ENCODE measurements at regions not wholly inside any gene's neighbourhood (a gene's known extent, or its start where the extent isn't known, plus 50 kb on each side); places are given as distances from the start of the nearest gene placed in this dataset.

DNA sequence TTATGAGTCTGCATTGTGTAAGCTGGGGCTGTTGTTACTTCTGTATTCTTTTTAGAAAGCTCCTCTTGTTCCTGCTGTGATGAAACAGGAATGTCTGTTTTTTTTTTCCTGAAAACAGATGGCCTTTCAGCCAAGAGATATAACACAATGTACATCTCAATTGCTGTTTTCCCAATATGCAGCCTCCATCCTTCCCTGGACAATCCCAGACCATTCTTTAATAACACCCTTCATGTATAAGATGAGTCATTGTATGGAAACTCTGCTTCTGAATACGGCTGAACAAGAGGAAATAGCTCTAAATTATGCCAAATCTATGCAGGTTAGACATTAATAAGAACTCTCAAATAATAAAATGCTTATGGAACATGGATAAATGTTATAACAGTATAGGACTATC is 60.2 kb upstream of the LRRC4C start:
- no peak overlapping the region for H3K9ac ChIP-seq (ENCODE audit: low read length)
- TF ChIP-seq EZH2phosphoT487 (IDR thresholded peaks at IDR 0.05; ENCODE audit: low read depth) (no peak), CTCF (IDR thresholded peaks at IDR 0.05; ENCODE audit: low read depth, low read length) (no peak)
- H3K79me2 ChIP-seq (ENCODE audit: low read length) = no peaks in the 10 kb centered on the region
- H3K27me3 ChIP-seq (ENCODE audit: low read depth, low read length) = no peaks in the 10 kb centered on the region
- no peak overlapping the region for H2AFZ ChIP-seq (ENCODE audit: low read depth, low read length)
- no peaks in the 10 kb centered on the region for H3K36me3 ChIP-seq (replicated peaks; ENCODE audit: low read depth, low read length)
- H4K20me1 ChIP-seq (ENCODE audit: insufficient read depth, low read length) = no peaks in the 10 kb centered on the region
- H3K4me3 ChIP-seq (ENCODE audit: low read length) = no peak overlapping the region
- no peaks in the 10 kb centered on the region for H3K9me3 ChIP-seq (ENCODE audit: insufficient read depth, low read length)
- H3K4me2 ChIP-seq (ENCODE audit: low read length) = no peak overlapping the region
- no peaks in the 10 kb centered on the region for H3K4me1 ChIP-seq (ENCODE audit: low read length)
- no peak overlapping the region for H3K27ac ChIP-seq (ENCODE audit: low read length)

GRCh38 chr11:41522391-41522790 is 62.9 kb upstream of the LRRC4C start:
- H3K79me2 ChIP-seq (ENCODE audit: low read length) = no peaks in the 10 kb centered on the region
- no peak overlapping the region for H2AFZ ChIP-seq (ENCODE audit: low read depth, low read length)
- no peak overlapping the region for H3K4me3 ChIP-seq (ENCODE audit: low read length)
- no peaks in the 10 kb centered on the region for H3K9me3 ChIP-seq (ENCODE audit: insufficient read depth, low read length)
- H3K27ac ChIP-seq (ENCODE audit: low read length) = no peak overlapping the region
- no peaks in the 10 kb centered on the region for H4K20me1 ChIP-seq (ENCODE audit: insufficient read depth, low read length)
- TF ChIP-seq CTCF (IDR thresholded peaks at IDR 0.05; ENCODE audit: low read depth, low read length) (no peak), EZH2phosphoT487 (IDR thresholded peaks at IDR 0.05; ENCODE audit: low read depth) (no peak)
- no peak overlapping the region for H3K9ac ChIP-seq (ENCODE audit: low read length)
- no peaks in the 10 kb centered on the region for H3K36me3 ChIP-seq (replicated peaks; ENCODE audit: low read depth, low read length)
- no peaks in the 10 kb centered on the region for H3K27me3 ChIP-seq (ENCODE audit: low read depth, low read length)
- no peaks in the 10 kb centered on the region for H3K4me1 ChIP-seq (ENCODE audit: low read length)
- no peak overlapping the region for H3K4me2 ChIP-seq (ENCODE audit: low read length)

DNA sequence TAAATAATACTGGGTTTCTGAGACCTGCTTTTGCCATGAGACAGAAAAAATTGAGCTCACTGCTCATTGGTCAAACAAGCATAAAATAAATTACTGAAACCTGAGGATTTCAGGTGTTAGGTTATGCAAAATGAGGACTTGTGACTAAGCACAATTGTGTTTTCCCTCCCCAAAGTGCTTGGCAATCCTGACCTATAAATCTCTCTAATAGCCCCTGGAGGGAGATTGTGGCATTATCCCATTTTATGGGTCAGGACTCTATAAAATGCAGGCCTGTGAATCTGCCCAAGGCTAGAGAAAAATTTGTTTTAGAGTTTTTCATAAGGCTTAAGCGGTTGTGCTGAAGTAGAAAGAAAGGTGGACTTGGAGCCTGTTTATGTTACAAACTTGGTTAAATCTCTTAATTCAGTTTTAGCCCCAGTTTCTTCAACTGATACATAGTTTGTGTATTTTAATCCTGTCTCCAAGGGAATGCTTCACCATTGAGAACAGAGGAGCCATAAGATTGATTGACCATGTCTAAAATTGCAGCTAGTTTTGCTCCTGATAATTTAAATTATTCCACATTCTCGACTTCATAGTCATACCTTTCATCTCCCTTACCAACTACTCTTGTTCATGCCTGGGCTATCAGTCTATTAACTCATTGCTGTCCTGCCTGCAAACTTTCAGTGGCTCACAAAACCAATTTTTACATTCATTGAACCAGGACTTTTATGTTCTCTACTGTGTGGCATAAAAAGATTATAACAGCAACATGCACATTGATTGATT is 63.6 kb upstream of the LRRC4C start:
- Histone ChIP-seq H3K36me3 (replicated peaks; ENCODE audit: low read depth, low read length) (no peaks in the 10 kb centered on the region), H2AFZ (ENCODE audit: low read depth, low read length) (no peak overlapping the region), H3K27me3 (ENCODE audit: low read depth, low read length) (no peaks in the 10 kb centered on the region), H3K4me2 (ENCODE audit: low read length) (no peak overlapping the region), H3K9me3 (ENCODE audit: insufficient read depth, low read length) (no peaks in the 10 kb centered on the region), H3K27ac (ENCODE audit: low read length) (no peak overlapping the region), H3K9ac (ENCODE audit: low read length) (no peak overlapping the region), H3K4me1 (ENCODE audit: low read length) (no peaks in the 10 kb centered on the region), H3K4me3 (ENCODE audit: low read length) (no peak overlapping the region), H4K20me1 (ENCODE audit: insufficient read depth, low read length) (no peaks in the 10 kb centered on the region), H3K79me2 (ENCODE audit: low read length) (no peaks in the 10 kb centered on the region)
- no peak for TF ChIP-seq CTCF (IDR thresholded peaks at IDR 0.05; ENCODE audit: low read depth, low read length)
- TF ChIP-seq EZH2phosphoT487 (IDR thresholded peaks at IDR 0.05; ENCODE audit: low read depth) = no peak

DNA sequence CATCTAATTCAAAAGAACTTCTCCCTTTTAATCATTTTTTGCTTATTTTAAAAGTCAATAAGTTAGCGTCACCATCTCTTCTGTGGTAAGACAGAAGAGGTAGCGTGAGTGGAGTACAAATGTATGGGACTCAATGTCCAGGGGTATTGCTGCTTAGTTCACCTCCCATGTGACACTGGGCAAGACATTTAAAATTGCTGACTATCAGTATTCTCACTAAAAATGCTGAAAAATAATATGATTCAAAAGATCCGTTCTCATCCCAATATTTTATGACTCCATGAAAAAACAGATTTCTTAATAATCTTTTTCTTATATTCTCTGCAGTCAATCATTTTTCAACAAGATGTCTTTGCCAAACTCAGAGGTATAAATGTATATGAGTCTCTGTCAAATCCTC is 68.1 kb upstream of the LRRC4C start:
- Histone ChIP-seq H3K36me3 (replicated peaks; ENCODE audit: low read depth, low read length) (no peaks in the 10 kb centered on the region), H3K27me3 (ENCODE audit: low read depth, low read length) (no peaks in the 10 kb centered on the region), H3K27ac (ENCODE audit: low read length) (no peak overlapping the region), H3K4me3 (ENCODE audit: low read length) (no peak overlapping the region), H3K4me2 (ENCODE audit: low read length) (no peak overlapping the region), H3K79me2 (ENCODE audit: low read length) (no peaks in the 10 kb centered on the region), H3K9ac (ENCODE audit: low read length) (no peak overlapping the region), H4K20me1 (ENCODE audit: insufficient read depth, low read length) (no peaks in the 10 kb centered on the region), H3K4me1 (ENCODE audit: low read length) (no peaks in the 10 kb centered on the region), H2AFZ (ENCODE audit: low read depth, low read length) (no peak overlapping the region), H3K9me3 (ENCODE audit: insufficient read depth, low read length) (no peaks in the 10 kb centered on the region)
- no peak for TF ChIP-seq EZH2phosphoT487 (IDR thresholded peaks at IDR 0.05; ENCODE audit: low read depth)
- TF ChIP-seq CTCF (IDR thresholded peaks at IDR 0.05; ENCODE audit: low read depth, low read length) = no peak

Measured in OCI-LY3 (cell line).